ENCODE measurements at regions not wholly inside any gene's neighbourhood (a gene's known extent, or its start where the extent isn't known, plus 50 kb on each side); places are given as distances from the start of the nearest gene placed in this dataset.
"Not testable (repeated sequence)": the region's sequence is repeated elsewhere in the genome, so short reads cannot be mapped to it uniquely, and the experiment has no call there.

DNA sequence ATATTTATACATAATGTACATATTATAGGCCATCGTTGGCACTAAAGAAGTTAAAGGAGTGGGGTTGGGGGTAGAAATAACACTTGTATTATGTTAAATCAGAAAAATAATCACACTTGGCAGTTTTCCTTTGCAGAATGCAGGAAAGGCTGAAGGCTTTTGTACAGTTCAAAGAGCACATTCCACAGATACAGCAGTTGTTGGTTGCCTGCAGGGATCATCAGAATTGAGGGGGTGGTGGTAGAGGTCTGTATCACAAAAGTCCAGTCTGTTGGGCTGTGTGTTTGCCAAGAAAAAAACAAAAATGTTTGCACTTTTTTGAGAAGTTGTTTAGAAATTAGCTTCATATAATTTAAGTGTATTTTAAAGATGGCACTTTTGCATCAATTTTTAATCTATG is 231.8 kb upstream of the FOXP2 start:
- Histone ChIP-seq H3K9me3 (replicated peaks) (no peaks in the 10 kb centered on the region), H3K27me3 (ENCODE audit: low read depth) (no peaks in the 10 kb centered on the region), H3K36me3 (no peaks in the 10 kb centered on the region), H3K27ac (replicated peaks) (no peak overlapping the region), H3K4me1 (no peaks in the 10 kb centered on the region), H3K4me3 (no peak overlapping the region)
- TF ChIP-seq, protein P1, sequence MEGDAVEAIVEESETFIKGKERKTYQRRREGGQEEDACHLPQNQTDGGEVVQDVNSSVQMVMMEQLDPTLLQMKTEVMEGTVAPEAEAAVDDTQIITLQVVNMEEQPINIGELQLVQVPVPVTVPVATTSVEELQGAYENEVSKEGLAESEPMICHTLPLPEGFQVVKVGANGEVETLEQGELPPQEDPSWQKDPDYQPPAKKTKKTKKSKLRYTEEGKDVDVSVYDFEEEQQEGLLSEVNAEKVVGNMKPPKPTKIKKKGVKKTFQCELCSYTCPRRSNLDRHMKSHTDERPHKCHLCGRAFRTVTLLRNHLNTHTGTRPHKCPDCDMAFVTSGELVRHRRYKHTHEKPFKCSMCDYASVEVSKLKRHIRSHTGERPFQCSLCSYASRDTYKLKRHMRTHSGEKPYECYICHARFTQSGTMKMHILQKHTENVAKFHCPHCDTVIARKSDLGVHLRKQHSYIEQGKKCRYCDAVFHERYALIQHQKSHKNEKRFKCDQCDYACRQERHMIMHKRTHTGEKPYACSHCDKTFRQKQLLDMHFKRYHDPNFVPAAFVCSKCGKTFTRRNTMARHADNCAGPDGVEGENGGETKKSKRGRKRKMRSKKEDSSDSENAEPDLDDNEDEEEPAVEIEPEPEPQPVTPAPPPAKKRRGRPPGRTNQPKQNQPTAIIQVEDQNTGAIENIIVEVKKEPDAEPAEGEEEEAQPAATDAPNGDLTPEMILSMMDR (IDR thresholded peaks at IDR 0.05; ENCODE audit: borderline replicate concordance) = no peak
- no peak for DNase-seq
- intact Hi-C loops (cut with micrococcal nuclease) = no loop called here

DNA sequence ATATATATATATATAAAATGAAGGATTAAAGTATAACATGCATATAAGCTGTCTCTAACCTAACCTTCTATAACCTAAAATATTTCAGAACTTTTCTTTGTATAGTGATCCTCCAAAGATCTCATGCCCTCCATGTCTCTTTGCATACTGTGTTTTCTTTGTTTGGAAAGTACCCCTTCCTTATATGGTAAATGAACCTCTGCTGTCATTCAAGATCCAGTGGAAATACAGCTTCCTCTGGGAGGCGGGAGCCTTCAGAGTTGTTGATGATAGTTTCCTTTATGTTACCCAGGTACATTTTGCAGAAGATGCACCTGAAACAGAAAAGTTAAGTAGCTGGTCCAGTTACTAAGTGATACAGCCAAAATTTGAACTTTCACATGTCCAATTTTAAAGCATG is 233.3 kb upstream of the FOXP2 start:
- H3K27me3 ChIP-seq (ENCODE audit: low read depth) = no peaks in the 10 kb centered on the region
- H3K9me3 ChIP-seq (replicated peaks) = no peaks in the 10 kb centered on the region
- no peak overlapping the region for H3K27ac ChIP-seq (replicated peaks)
- H3K36me3 ChIP-seq = no peaks in the 10 kb centered on the region
- TF ChIP-seq, protein P1 (IDR thresholded peaks at IDR 0.05; ENCODE audit: borderline replicate concordance) = no peak
- intact Hi-C loops (cut with micrococcal nuclease) = no loop called here
- no peak for DNase-seq
- H3K4me3 ChIP-seq = no peak overlapping the region
- H3K4me1 ChIP-seq = no peaks in the 10 kb centered on the region

DNA sequence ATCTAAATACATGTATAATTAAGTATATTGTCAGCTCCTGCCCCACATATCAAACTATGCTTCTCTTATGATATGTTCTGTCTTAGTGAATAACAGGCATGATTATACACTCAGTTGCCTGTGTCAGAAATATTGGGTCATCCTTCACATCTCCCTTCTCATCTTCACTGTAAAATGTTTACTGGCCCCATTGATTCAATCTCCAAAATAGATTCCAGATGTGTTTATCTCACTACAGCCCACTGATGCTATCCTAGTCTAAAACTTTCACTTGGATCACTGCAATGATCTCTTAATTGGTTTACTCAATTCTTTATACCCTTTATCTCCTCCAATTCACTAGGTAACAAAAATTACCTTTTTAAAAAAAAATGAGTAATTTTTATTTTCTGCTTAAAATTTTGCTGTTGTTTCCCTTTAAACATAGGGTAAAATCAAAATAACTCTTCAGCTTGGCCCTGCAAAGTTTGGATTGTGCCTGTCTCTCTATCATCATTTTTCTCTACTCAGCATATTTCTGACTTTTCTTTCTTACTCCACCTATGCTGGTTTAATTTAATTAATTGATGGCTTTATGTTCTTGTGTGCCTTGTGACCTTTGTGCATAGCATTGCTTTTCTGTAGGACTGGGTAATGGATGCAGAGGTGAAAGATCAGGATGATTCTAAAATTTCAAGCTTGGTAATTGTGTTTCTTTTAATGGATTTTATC is 233.9 kb upstream of the FOXP2 start:
- H3K4me1 ChIP-seq = no peaks in the 10 kb centered on the region
- no peak overlapping the region for H3K27ac ChIP-seq (replicated peaks)
- H3K36me3 ChIP-seq = no peaks in the 10 kb centered on the region
- intact Hi-C loops (cut with micrococcal nuclease) = no loop called here
- no peaks in the 10 kb centered on the region for H3K9me3 ChIP-seq (replicated peaks)
- H3K27me3 ChIP-seq (ENCODE audit: low read depth) = no peaks in the 10 kb centered on the region
- DNase-seq = no peak
- H3K4me3 ChIP-seq = no peak overlapping the region
- TF ChIP-seq, protein P1 (IDR thresholded peaks at IDR 0.05; ENCODE audit: borderline replicate concordance) = no peak

DNA sequence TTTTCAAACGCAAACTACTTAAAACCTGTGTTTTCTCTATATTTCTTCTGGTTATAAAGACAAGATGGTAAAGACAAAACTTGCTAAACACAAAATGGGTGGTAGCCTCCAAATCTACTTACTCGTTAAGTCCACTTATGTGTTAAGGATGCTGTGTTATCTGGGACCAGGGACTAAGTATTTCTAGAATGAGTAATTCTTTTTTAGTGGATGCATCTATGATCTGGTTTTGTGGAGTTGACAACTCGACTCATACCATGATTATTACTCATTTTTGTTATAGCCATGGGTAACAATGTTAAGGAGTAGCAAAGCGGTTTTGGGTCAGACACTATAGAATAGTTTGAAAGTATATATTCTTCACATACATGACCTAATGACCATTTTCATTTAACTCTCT is 239.5 kb upstream of the FOXP2 start:
- Histone ChIP-seq H3K4me3 (no peak overlapping the region), H3K4me1 (no peaks in the 10 kb centered on the region), H3K9me3 (replicated peaks) (no peaks in the 10 kb centered on the region), H3K27ac (replicated peaks) (no peak overlapping the region), H3K36me3 (no peaks in the 10 kb centered on the region), H3K27me3 (ENCODE audit: low read depth) (no peaks in the 10 kb centered on the region)
- TF ChIP-seq, protein P1 (IDR thresholded peaks at IDR 0.05; ENCODE audit: borderline replicate concordance) = no peak
- DNase-seq = no peak
- intact Hi-C loops (cut with micrococcal nuclease) = no loop called here

DNA sequence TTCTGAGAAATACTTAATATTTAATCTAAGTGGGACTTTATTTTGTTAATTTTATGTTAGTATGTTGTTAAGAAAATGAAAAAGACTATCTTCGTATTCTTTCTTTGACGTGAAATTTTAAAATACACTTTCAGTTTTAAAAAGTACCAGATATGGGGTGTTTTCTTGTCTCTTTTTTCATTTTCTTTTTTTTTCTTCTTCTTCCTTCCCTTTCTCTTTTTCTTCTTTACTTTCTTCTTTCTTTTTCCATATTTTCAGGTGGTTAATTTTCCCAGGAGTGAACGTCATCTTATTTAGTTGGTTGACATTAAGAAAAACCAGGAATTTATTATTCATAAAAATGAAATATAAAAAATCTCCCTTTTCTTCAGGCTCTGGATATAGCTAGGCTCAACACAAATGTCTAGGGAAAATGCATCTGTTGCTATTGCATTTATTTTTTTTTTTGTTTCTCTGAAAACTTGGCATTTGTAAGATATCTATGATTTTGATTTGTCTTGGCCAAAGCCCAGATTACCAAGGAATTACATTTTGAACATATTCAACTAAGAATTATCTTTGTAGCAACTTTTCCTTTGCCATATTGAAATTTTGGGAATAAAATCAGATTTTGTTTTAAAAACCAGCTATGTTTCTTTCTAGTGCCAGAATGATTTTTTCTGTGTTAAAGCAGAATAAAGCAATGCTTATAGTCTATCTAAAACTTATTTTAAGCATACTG is 241.3 kb upstream of the FOXP2 start:
- Histone ChIP-seq H3K27me3 (ENCODE audit: low read depth) (no peaks in the 10 kb centered on the region), H3K36me3 (no peaks in the 10 kb centered on the region), H3K4me3 (no peak overlapping the region), H3K4me1 (no peaks in the 10 kb centered on the region), H3K27ac (replicated peaks) (no peak overlapping the region), H3K9me3 (replicated peaks) (no peaks in the 10 kb centered on the region)
- intact Hi-C loops (cut with micrococcal nuclease) = no loop called here
- no peak for DNase-seq
- TF ChIP-seq, protein P1 (IDR thresholded peaks at IDR 0.05; ENCODE audit: borderline replicate concordance) = no peak

DNA sequence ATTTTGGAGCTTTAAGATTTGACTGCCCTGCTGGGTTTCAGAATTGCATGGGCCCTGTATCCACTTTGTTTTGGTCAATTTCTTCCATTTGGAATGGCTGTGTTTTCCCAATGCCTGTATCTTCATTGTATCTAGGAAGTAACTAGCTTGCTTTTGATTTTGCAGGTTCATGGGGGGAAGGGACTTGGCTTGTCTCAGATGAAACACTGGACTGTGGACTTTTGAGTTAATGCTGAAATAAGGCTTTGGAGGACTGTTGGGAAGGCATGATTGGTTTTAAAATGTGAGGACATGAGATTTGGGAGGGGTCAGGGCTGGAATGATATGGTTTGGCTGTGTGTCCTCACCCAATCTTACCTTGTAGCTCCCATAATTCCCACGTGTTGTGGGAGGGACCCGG is 245.2 kb upstream of the FOXP2 start:
- DNase-seq; H3K4me3 ChIP-seq; intact Hi-C loops (cut with micrococcal nuclease); H3K27me3 ChIP-seq (ENCODE audit: low read depth); H3K9me3 ChIP-seq (replicated peaks); H3K36me3 ChIP-seq; H3K27ac ChIP-seq (replicated peaks); H3K4me1 ChIP-seq: not testable (repeated sequence)
